Upper lobe of right lung (tissue), 1 donor: ENCODE measurements at regions not wholly inside any gene's neighbourhood (a gene's known extent, or its start where the extent isn't known, plus 50 kb on each side); places are given as distances from the start of the nearest gene placed in this dataset.

Experiments
- ATAC-seq: fragments of 200-7000 bp; cut with Tn5 transposase; one replicate; pipeline ENCODE4 v1.9.1; 2020; ENCODE audit warnings: mild to moderate bottlenecking, moderate library complexity
- DNase-seq: peaks from one replicate; pipeline ENCODE4 v3.0.0-alpha.2; 2020
- H3K27ac ChIP-seq: fragments of 200-600 bp; one replicate; pipeline ENCODE4 v1.8.0; 2022
- H3K27me3 ChIP-seq: fragments of 200-600 bp; one replicate; pipeline ENCODE4 v1.8.0; 2022; ENCODE audit warnings: mild to moderate bottlenecking
- H3K36me3 ChIP-seq: fragments of 200-600 bp; one replicate; pipeline ENCODE4 v1.8.0; 2022
- H3K4me1 ChIP-seq: fragments of 200-600 bp; one replicate; pipeline ENCODE4 v1.8.0; 2022
- H3K4me3 ChIP-seq: fragments of 200-600 bp; one replicate; pipeline ENCODE4 v1.8.0; 2022; ENCODE audit warnings: mild to moderate bottlenecking
- H3K9me3 ChIP-seq: fragments of 200-600 bp; one replicate; pipeline ENCODE4 v1.8.0; 2022
- CTCF ChIP-seq: fragments of 200-600 bp; IDR thresholded peaks from one replicate; pipeline ENCODE4 v1.8.0; 2022; ENCODE audit warnings: antibody characterized with exemption
- intact Hi-C: fragments of 100-400 bp; cut with DNase I; formaldehyde crosslinking; loops from one replicate; pipeline ENCODE4 v1.11.0; 2022
- donor health status: DM: no; HTN: yes; CAD: no; lungs with severe emphysema.

DNA sequence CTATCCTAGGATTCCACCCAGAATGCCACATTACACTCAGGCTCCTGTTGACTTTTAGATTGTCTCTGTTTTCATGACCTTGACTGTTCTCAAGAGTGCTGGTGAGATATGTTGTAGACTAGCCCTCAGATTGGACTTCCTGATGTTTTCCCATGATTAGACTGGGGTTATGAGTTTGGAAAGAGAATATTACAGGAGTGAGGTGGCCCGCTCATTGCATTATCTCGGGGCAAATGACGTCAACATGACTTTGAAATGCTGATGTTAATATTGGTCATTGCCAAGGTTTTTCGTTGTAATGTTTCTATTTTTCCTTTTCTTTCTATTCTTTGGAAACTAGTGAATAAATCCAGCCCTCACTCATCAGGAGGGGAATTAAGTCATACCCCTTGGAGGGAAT lies 355.7 kb upstream of the MON1B start:
- H3K4me1 ChIP-seq: no peaks in the 10 kb centered on the region
- intact Hi-C loops: no loop called here
- H3K9me3 ChIP-seq: no peaks in the 10 kb centered on the region
- H3K4me3 ChIP-seq: no peak overlapping the region
- ATAC-seq (no peak), DNase-seq (no peak)
- TF ChIP-seq CTCF: no peak
- H3K27me3 ChIP-seq: no peaks in the 10 kb centered on the region
- no peaks in the 10 kb centered on the region for H3K36me3 ChIP-seq
- H3K27ac ChIP-seq: no peak overlapping the region

DNA sequence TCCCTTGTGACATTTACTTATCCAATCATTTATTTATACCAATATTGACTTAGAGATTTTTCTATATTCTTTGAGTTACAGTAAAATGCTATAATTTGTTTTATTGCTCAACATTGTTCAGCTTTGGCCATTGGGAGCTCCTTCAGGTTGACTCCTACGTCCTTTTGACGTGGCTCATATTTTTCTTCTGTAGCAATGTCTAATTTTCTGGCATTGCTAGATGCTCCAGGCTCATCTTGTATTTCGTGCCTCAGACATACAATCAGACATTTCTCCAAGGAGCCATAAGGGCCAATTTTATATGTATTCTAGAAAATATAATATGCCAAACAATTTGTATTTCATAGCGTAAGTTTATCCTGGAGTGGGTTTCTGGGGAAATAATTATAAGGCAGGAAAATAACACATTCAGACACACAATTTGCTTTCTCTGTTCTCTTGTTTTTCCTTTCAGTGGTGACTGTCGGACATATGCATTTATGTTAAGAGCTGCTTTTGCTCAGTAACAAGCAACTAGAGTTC lies 355.1 kb upstream of the MON1B start:
- no peak for DNase-seq
- Histone ChIP-seq H3K27me3 (no peaks in the 10 kb centered on the region), H3K36me3 (no peaks in the 10 kb centered on the region), H3K4me1 (no peaks in the 10 kb centered on the region), H3K4me3 (no peak overlapping the region), H3K27ac (no peak overlapping the region), H3K9me3 (no peaks in the 10 kb centered on the region)
- ATAC-seq: no peak
- no peak for TF ChIP-seq CTCF
- intact Hi-C loops: no loop called here

DNA sequence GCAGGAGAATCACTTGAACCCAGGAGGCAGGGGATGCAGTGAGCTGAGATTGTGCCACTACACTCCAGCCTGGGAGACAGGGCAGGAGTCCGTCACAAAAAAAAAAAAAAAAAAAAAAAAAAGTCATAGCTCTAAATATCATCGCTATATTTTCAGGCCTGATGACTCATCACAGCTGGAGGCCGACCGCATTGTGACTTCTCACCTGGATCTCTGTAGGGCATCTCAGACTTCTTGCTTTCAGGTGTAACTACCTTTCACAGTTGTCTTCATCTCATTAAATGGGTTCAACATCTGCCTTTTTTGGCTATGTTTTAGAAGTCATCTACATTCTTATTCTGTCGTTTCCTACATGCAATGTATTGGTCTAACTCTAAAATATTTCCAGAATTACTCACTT lies 353.1 kb upstream of the MON1B start:
- Histone ChIP-seq H3K36me3 (no peaks in the 10 kb centered on the region), H3K4me3 (no peak overlapping the region), H3K4me1 (no peaks in the 10 kb centered on the region), H3K27me3 (no peaks in the 10 kb centered on the region), H3K9me3 (no peaks in the 10 kb centered on the region), H3K27ac (no peak overlapping the region)
- ATAC-seq (no peak), DNase-seq (no peak)
- intact Hi-C loops: no loop called here
- no peak for TF ChIP-seq CTCF

DNA sequence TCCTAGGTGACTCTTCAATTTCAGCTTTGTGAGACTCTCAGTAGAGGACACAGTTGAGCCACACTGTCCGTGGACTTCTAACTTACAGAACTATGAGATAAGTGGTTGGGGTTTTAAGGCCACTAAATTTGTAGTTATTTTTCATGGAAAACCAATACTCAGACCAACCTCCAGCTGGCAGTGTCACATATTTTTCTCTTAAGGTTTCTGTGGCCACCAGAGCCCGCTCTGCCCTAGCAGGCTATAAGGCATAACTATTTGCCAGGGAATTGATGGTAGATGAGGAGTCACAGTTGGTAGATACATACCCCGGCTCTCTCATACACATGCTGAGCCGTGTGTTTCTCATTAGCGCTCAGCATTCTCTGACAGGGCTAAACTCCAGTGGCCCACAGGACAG lies 336.8 kb upstream of the MON1B start:
- Histone ChIP-seq H3K9me3 (no peaks in the 10 kb centered on the region), H3K4me3 (no peak overlapping the region), H3K4me1 (no peaks in the 10 kb centered on the region), H3K27me3 (no peaks in the 10 kb centered on the region), H3K27ac (no peak overlapping the region), H3K36me3 (no peaks in the 10 kb centered on the region)
- intact Hi-C loops: no loop called here
- TF ChIP-seq CTCF: no peak
- no peak for DNase-seq
- ATAC-seq: no peak

GRCh38 chr16:76856112-76856511 lies 334.9 kb upstream of the MON1B start:
- H3K27ac ChIP-seq: no peak overlapping the region
- no peak for TF ChIP-seq CTCF
- H3K4me3 ChIP-seq: no peak overlapping the region
- no peaks in the 10 kb centered on the region for H3K27me3 ChIP-seq
- ATAC-seq: no peak
- no peaks in the 10 kb centered on the region for H3K36me3 ChIP-seq
- DNase-seq: no peak
- no peaks in the 10 kb centered on the region for H3K9me3 ChIP-seq
- no peaks in the 10 kb centered on the region for H3K4me1 ChIP-seq
- intact Hi-C loops: no loop called here

DNA sequence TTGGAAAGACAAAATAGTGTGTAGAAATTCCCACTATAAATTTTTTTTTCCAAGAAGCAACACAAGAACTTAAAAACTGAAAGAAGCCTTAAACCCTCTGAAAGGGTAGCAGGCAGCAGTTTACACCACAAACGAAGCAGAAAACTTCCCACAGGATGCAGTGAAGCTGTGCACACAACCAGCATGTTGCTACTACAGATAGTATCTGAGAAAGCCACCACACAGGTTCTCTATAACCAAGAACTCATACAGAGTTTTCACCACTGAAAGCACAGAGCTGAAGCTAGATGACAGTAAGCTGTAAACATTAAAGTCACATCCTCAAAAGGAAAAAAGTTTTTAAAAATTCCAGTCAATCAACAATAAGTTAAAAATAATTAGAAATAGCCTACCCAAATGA lies 333.6 kb upstream of the MON1B start:
- no peaks in the 10 kb centered on the region for H3K27me3 ChIP-seq
- no peak overlapping the region for H3K27ac ChIP-seq
- intact Hi-C loops: no loop called here
- no peaks in the 10 kb centered on the region for H3K9me3 ChIP-seq
- no peak for DNase-seq
- H3K4me1 ChIP-seq: no peaks in the 10 kb centered on the region
- no peak for ATAC-seq
- TF ChIP-seq CTCF: no peak
- H3K4me3 ChIP-seq: no peak overlapping the region
- no peaks in the 10 kb centered on the region for H3K36me3 ChIP-seq
